ENCODE measurements at regions not wholly inside any gene's neighbourhood (a gene's known extent, or its start where the extent isn't known, plus 50 kb on each side); places are given as distances from the start of the nearest gene placed in this dataset.
A peak's percentile ranks its signal among the peaks of the same experiment; 100 is the strongest.

- Histone ChIP-seq H3K27ac (ENCODE audit: control insufficient read depth, insufficient read depth, low read length) (no peak overlapping the region), H3K4me1 (ENCODE audit: control insufficient read depth, extremely low read depth, insufficient read depth, low read length) (no peaks in the 10 kb centered on the region), H3K79me2 (ENCODE audit: control insufficient read depth, insufficient read depth, low read length) (no peaks in the 10 kb centered on the region), H3K36me3 (ENCODE audit: control insufficient read depth in 2 of 2, extremely low read depth in 1 of 2, insufficient read depth in 2 of 2, low read length in 2 of 2) (no peaks in the 10 kb centered on the region), H3K27me3 (ENCODE audit: control insufficient read depth, extremely low read depth, insufficient read depth, low read length) (no peaks in the 10 kb centered on the region), H3K9ac (ENCODE audit: control insufficient read depth, extremely low read depth, insufficient read depth, low read length) (no peak overlapping the region), H2AFZ (ENCODE audit: control insufficient read depth, low read length) (no peak overlapping the region), H3K4me2 (ENCODE audit: control insufficient read depth, extremely low read depth, insufficient read depth, low read depth, low read length) (no peak overlapping the region), H3K9me3 (ENCODE audit: control insufficient read depth, low read depth, low read length) (no peaks in the 10 kb centered on the region), H4K20me1 (ENCODE audit: control insufficient read depth, extremely low read depth, insufficient read depth, low read length) (no peaks in the 10 kb centered on the region), H3K9me1 (ENCODE audit: control insufficient read depth, extremely low read depth, insufficient read depth, low read length) (no peaks in the 10 kb centered on the region), H3K4me3 (ENCODE audit: control insufficient read depth in 2 of 3, extremely low read depth in 1 of 3, insufficient read depth in 2 of 3, low read depth in 1 of 3, low read length in 3 of 3) (no peak overlapping the region)
- no peak for DNase-seq (ENCODE audit: low read depth, low spot score)
- FAIRE-seq: no peak
- dilution Hi-C loops (cut with MboI; ENCODE audit: extremely low pct_ligation_motif_present, low sequenced_read_pairs): no loop called here
- TF ChIP-seq EZH2 (IDR thresholded peaks at IDR 0.05; ENCODE audit: low read length): no peak
- no peak for TF ChIP-seq CTCF (optimal IDR thresholded peaks at IDR 0.05 in 1 of 3, IDR thresholded peaks at IDR 0.05 in 1 of 3, conservative IDR thresholded peaks at IDR 0.05 in 1 of 3; ENCODE audit: extremely low read depth in 1 of 3, insufficient read depth in 2 of 3, low read length in 3 of 3)
Observed at GRCh38 chr11:104610635-104611034, 287.6 kb downstream of the CASP12 start.

- dilution Hi-C loops (cut with MboI; ENCODE audit: extremely low pct_ligation_motif_present, low sequenced_read_pairs): no loop called here
- Histone ChIP-seq H3K4me1 (ENCODE audit: control insufficient read depth, extremely low read depth, insufficient read depth, low read length) (no peaks in the 10 kb centered on the region), H2AFZ (ENCODE audit: control insufficient read depth, low read length) (no peak overlapping the region), H3K4me2 (ENCODE audit: control insufficient read depth, extremely low read depth, insufficient read depth, low read depth, low read length) (no peak overlapping the region), H3K9me1 (ENCODE audit: control insufficient read depth, extremely low read depth, insufficient read depth, low read length) (no peaks in the 10 kb centered on the region), H3K9ac (ENCODE audit: control insufficient read depth, extremely low read depth, insufficient read depth, low read length) (no peak overlapping the region), H4K20me1 (ENCODE audit: control insufficient read depth, extremely low read depth, insufficient read depth, low read length) (no peaks in the 10 kb centered on the region), H3K4me3 (ENCODE audit: control insufficient read depth in 2 of 3, extremely low read depth in 1 of 3, insufficient read depth in 2 of 3, low read depth in 1 of 3, low read length in 3 of 3) (no peak overlapping the region), H3K9me3 (ENCODE audit: control insufficient read depth, low read depth, low read length) (no peaks in the 10 kb centered on the region), H3K27me3 (ENCODE audit: control insufficient read depth, extremely low read depth, insufficient read depth, low read length) (no peaks in the 10 kb centered on the region), H3K79me2 (ENCODE audit: control insufficient read depth, insufficient read depth, low read length) (no peaks in the 10 kb centered on the region), H3K36me3 (ENCODE audit: control insufficient read depth in 2 of 2, extremely low read depth in 1 of 2, insufficient read depth in 2 of 2, low read length in 2 of 2) (no peaks in the 10 kb centered on the region), H3K27ac (ENCODE audit: control insufficient read depth, insufficient read depth, low read length) (no peak overlapping the region)
- TF ChIP-seq EZH2 (IDR thresholded peaks at IDR 0.05; ENCODE audit: low read length): no peak
- peak; percentile 69 to 89 (median 81) for TF ChIP-seq CTCF (optimal IDR thresholded peaks at IDR 0.05 in 1 of 3, IDR thresholded peaks at IDR 0.05 in 1 of 3, conservative IDR thresholded peaks at IDR 0.05 in 1 of 3; ENCODE audit: extremely low read depth in 1 of 3, insufficient read depth in 2 of 3, low read length in 3 of 3)
- no peak for DNase-seq (ENCODE audit: low read depth, low spot score)
- peak; percentile 74 for FAIRE-seq
Observed at GRCh38 chr11:104609311-104610085, 288.8 kb downstream of the CASP12 start.
